HL-60 (cell line): ENCODE measurements at regions not wholly inside any gene's neighbourhood (a gene's known extent, or its start where the extent isn't known, plus 50 kb on each side); places are given as distances from the start of the nearest gene placed in this dataset.

ENCODE experiments used
- POLR2AphosphoS5 ChIP-seq: IDR thresholded peaks from 2 replicates; pipeline ENCODE4 v1.6.1; 2012; ENCODE audit warnings: low read depth
- SPI1 ChIP-seq: IDR thresholded peaks from 2 replicates; pipeline ENCODE4 v1.6.1; 2012; ENCODE audit warnings: low read depth, mild to moderate bottlenecking, borderline replicate concordance
- TF ChIP-seq, protein P1 (sequence below): IDR thresholded peaks from one replicate; pipeline ENCODE4 v1.5.1; 2011; ENCODE audit warnings: low read length, control low read depth, inconsistent platforms; ENCODE audit not compliant: insufficient read depth
- TF ChIP-seq, protein P2 (sequence below): IDR thresholded peaks from 2 replicates; pipeline ENCODE4 v1.6.1; 2012; ENCODE audit warnings: low read depth; ENCODE audit not compliant: insufficient replicate concordance

DNA sequence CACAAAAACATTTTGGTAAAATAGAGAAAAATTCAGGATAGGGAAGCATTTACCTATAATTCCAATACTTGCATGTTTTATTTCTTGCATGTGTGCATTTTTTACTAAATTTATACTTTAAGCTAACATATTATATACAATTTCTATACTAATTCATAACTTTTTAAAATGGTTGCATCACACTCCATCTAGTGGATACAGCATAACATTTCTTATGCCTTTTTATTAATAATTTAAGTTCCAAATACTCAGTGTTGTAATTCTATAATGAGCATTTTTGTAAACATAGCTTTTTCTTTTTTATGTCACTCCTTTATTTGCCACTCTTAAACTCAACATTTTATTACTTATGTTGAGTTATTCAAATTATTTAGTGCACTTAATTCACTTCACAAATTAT lies 477.7 kb downstream of the ZBBX start:
- TF ChIP-seq, protein P1, sequence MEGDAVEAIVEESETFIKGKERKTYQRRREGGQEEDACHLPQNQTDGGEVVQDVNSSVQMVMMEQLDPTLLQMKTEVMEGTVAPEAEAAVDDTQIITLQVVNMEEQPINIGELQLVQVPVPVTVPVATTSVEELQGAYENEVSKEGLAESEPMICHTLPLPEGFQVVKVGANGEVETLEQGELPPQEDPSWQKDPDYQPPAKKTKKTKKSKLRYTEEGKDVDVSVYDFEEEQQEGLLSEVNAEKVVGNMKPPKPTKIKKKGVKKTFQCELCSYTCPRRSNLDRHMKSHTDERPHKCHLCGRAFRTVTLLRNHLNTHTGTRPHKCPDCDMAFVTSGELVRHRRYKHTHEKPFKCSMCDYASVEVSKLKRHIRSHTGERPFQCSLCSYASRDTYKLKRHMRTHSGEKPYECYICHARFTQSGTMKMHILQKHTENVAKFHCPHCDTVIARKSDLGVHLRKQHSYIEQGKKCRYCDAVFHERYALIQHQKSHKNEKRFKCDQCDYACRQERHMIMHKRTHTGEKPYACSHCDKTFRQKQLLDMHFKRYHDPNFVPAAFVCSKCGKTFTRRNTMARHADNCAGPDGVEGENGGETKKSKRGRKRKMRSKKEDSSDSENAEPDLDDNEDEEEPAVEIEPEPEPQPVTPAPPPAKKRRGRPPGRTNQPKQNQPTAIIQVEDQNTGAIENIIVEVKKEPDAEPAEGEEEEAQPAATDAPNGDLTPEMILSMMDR: no peak
- no peak for TF ChIP-seq POLR2AphosphoS5
- TF ChIP-seq, protein P2, sequence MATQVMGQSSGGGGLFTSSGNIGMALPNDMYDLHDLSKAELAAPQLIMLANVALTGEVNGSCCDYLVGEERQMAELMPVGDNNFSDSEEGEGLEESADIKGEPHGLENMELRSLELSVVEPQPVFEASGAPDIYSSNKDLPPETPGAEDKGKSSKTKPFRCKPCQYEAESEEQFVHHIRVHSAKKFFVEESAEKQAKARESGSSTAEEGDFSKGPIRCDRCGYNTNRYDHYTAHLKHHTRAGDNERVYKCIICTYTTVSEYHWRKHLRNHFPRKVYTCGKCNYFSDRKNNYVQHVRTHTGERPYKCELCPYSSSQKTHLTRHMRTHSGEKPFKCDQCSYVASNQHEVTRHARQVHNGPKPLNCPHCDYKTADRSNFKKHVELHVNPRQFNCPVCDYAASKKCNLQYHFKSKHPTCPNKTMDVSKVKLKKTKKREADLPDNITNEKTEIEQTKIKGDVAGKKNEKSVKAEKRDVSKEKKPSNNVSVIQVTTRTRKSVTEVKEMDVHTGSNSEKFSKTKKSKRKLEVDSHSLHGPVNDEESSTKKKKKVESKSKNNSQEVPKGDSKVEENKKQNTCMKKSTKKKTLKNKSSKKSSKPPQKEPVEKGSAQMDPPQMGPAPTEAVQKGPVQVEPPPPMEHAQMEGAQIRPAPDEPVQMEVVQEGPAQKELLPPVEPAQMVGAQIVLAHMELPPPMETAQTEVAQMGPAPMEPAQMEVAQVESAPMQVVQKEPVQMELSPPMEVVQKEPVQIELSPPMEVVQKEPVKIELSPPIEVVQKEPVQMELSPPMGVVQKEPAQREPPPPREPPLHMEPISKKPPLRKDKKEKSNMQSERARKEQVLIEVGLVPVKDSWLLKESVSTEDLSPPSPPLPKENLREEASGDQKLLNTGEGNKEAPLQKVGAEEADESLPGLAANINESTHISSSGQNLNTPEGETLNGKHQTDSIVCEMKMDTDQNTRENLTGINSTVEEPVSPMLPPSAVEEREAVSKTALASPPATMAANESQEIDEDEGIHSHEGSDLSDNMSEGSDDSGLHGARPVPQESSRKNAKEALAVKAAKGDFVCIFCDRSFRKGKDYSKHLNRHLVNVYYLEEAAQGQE: no peak
- no peak for TF ChIP-seq SPI1
